ENCODE measurements at regions not wholly inside any gene's neighbourhood (a gene's known extent, or its start where the extent isn't known, plus 50 kb on each side); places are given as distances from the start of the nearest gene placed in this dataset.
A peak's percentile ranks its signal among the peaks of the same experiment; 100 is the strongest.

GRCh38 chr1:177800400-177801088 lies 169.3 kb downstream of the SEC16B start:
- Mint-ChIP-seq H3K27ac (no peak overlapping the region), H3K4me3 (no peak overlapping the region), H3K9me3 (peaks cover 2% of the 10 kb centered on the region), H3K27me3 (no peaks in the 10 kb centered on the region), H3K4me1 (ENCODE audit: low read depth) (no peaks in the 10 kb centered on the region), H3K36me3 (ENCODE audit: low read depth) (no peaks in the 10 kb centered on the region)
- CTCF ChIA-PET, result no interaction called here
- ATAC-seq (no peak), DNase-seq (peak; percentile 2)
- TF ChIP-seq CTCF (IDR thresholded peaks at IDR 0.05), result no peak
- POLR2A ChIA-PET, result no interaction called here
- intact Hi-C loops (cut with micrococcal nuclease), result no loop called here

GRCh38 chr1:177799746-177800145 lies 170.1 kb downstream of the SEC16B start:
- H3K36me3 Mint-ChIP-seq (ENCODE audit: low read depth), result no peaks in the 10 kb centered on the region
- intact Hi-C loops (cut with micrococcal nuclease), result no loop called here
- POLR2A ChIA-PET, result no interaction called here

GRCh38 chr1:177798614-177799013 lies 171.2 kb downstream of the SEC16B start:
- ChIA-PET POLR2A (no interaction called here), CTCF (no interaction called here)
- Mint-ChIP-seq H3K36me3 (ENCODE audit: low read depth) (no peaks in the 10 kb centered on the region), H3K27ac (no peak overlapping the region), H3K9me3 (no peaks in the 10 kb centered on the region), H3K4me1 (ENCODE audit: low read depth) (no peaks in the 10 kb centered on the region), H3K27me3 (no peaks in the 10 kb centered on the region), H3K4me3 (no peak overlapping the region)
- ATAC-seq (no peak), DNase-seq (no peak)
- intact Hi-C loops (cut with micrococcal nuclease), result no loop called here
- TF ChIP-seq CTCF (IDR thresholded peaks at IDR 0.05), result no peak

More at GRCh38 chr1:177799746-177800145, 170.1 kb downstream of the SEC16B start:
- H3K4me3 Mint-ChIP-seq, result no peak overlapping the region
- ATAC-seq (no peak), DNase-seq (no peak)
- H3K27ac Mint-ChIP-seq, result no peak overlapping the region
- CTCF ChIA-PET, result no interaction called here
- H3K4me1 Mint-ChIP-seq (ENCODE audit: low read depth), result no peaks in the 10 kb centered on the region
- H3K27me3 Mint-ChIP-seq, result no peaks in the 10 kb centered on the region
- no peak for TF ChIP-seq CTCF (IDR thresholded peaks at IDR 0.05)
- H3K9me3 Mint-ChIP-seq, result no peaks in the 10 kb centered on the region

- peaks cover under 1% of the 10 kb centered on the region for H3K9me3 Mint-ChIP-seq
- DNase-seq (no peak), ATAC-seq (no peak)
- no peaks in the 10 kb centered on the region for H3K27me3 Mint-ChIP-seq
- intact Hi-C loops (cut with micrococcal nuclease), result no loop called here
- H3K36me3 Mint-ChIP-seq (ENCODE audit: low read depth), result no peaks in the 10 kb centered on the region
- no peak for TF ChIP-seq CTCF (IDR thresholded peaks at IDR 0.05)
- POLR2A ChIA-PET, result no interaction called here
- no peak overlapping the region for H3K4me3 Mint-ChIP-seq
- no peak overlapping the region for H3K27ac Mint-ChIP-seq
- CTCF ChIA-PET, result no interaction called here
- no peaks in the 10 kb centered on the region for H3K4me1 Mint-ChIP-seq (ENCODE audit: low read depth)
These were observed 173.3 kb downstream of the SEC16B start for GRCh38 chr1:177796561-177796960.

- Mint-ChIP-seq H3K4me1 (ENCODE audit: low read depth) (no peaks in the 10 kb centered on the region), H3K4me3 (no peak overlapping the region), H3K27ac (no peak overlapping the region), H3K27me3 (no peaks in the 10 kb centered on the region), H3K9me3 (peaks cover 1% of the 10 kb centered on the region), H3K36me3 (ENCODE audit: low read depth) (no peaks in the 10 kb centered on the region)
- ATAC-seq (no peak), DNase-seq (no peak)
- intact Hi-C loops (cut with micrococcal nuclease), result no loop called here
- no peak for TF ChIP-seq CTCF (IDR thresholded peaks at IDR 0.05)
- ChIA-PET POLR2A (no interaction called here), CTCF (interaction anchor here (0.7 kb wide), 1 partner anchor 150 kb away, joined by 3 read pairs; no protein-coding TSS in a partner anchor)
These were observed 175.4 kb downstream of the SEC16B start for GRCh38 chr1:177794376-177794991.

Data from activated CD8-positive, alpha-beta T cell treated with anti-CD3 and anti-CD28 coated beads for 36 hours (primary cell).